ENCODE measurements at regions not wholly inside any gene's neighbourhood (a gene's known extent, or its start where the extent isn't known, plus 50 kb on each side); places are given as distances from the start of the nearest gene placed in this dataset.

DNA sequence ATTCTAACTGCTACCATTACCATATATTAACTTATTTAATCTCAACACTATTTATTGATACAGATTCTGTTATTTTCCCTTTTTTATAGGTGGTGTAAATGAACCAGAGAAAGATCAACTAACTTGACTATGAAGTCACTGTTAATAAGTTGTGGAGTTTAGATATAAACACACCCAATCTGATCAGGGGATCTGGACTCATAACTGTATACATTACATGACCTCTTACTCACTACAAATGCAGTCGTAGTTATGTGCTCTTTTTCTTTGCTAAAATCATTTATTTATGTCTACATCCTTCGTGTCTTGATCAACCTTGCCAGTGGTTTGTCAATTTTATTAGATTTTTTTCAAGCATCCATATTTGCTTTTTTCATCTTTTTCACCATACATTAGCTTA is 614.8 kb upstream of the FAM241A start:
- TF ChIP-seq, protein P1, sequence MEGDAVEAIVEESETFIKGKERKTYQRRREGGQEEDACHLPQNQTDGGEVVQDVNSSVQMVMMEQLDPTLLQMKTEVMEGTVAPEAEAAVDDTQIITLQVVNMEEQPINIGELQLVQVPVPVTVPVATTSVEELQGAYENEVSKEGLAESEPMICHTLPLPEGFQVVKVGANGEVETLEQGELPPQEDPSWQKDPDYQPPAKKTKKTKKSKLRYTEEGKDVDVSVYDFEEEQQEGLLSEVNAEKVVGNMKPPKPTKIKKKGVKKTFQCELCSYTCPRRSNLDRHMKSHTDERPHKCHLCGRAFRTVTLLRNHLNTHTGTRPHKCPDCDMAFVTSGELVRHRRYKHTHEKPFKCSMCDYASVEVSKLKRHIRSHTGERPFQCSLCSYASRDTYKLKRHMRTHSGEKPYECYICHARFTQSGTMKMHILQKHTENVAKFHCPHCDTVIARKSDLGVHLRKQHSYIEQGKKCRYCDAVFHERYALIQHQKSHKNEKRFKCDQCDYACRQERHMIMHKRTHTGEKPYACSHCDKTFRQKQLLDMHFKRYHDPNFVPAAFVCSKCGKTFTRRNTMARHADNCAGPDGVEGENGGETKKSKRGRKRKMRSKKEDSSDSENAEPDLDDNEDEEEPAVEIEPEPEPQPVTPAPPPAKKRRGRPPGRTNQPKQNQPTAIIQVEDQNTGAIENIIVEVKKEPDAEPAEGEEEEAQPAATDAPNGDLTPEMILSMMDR (IDR thresholded peaks at IDR 0.05), result no peak
- TF ChIP-seq POLR2AphosphoS5 (IDR thresholded peaks at IDR 0.05; ENCODE audit: low read depth, low read length) (no peak), TCF7L2 (IDR thresholded peaks at IDR 0.05; ENCODE audit: low read depth, low read length) (no peak), SIN3A (IDR thresholded peaks at IDR 0.05; ENCODE audit: borderline replicate concordance, insufficient read depth, low read depth, low read length) (no peak)
